ENCODE measurements at regions not wholly inside any gene's neighbourhood (a gene's known extent, or its start where the extent isn't known, plus 50 kb on each side); places are given as distances from the start of the nearest gene placed in this dataset.

DNA sequence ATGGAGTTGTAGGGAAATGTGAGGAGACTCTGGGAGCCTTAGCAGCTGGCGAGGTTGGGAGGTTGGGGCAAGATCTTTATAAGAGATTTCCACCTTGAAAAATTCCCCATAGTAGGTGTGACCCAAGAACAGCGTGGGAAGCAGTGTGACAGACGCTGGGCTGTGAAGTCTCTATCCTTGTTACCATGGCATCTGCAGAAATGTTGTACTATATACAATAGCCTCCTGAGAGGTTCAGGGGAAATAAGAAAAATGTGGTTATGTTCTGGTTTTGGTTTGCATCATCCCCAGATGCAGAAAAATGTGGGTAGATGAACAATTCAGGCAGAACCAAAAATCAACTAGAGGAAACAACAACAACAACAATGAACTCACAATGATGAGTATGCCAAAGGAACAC is 498.6 kb downstream of the SH2D4B start:
- Mint-ChIP-seq H3K27ac (ENCODE audit: unreplicated experiment) (no peak overlapping the region), H3K4me1 (ENCODE audit: unreplicated experiment) (no peaks in the 10 kb centered on the region), H3K4me3 (ENCODE audit: unreplicated experiment) (no peak overlapping the region), H3K27me3 (ENCODE audit: unreplicated experiment) (peaks cover 1% of the 10 kb centered on the region), H3K36me3 (ENCODE audit: low read depth, unreplicated experiment) (no peaks in the 10 kb centered on the region), H3K9me3 (ENCODE audit: unreplicated experiment) (no peaks in the 10 kb centered on the region)
- DNase-seq (ENCODE audit: low spot score) = no peak
- TF ChIP-seq, protein P1, sequence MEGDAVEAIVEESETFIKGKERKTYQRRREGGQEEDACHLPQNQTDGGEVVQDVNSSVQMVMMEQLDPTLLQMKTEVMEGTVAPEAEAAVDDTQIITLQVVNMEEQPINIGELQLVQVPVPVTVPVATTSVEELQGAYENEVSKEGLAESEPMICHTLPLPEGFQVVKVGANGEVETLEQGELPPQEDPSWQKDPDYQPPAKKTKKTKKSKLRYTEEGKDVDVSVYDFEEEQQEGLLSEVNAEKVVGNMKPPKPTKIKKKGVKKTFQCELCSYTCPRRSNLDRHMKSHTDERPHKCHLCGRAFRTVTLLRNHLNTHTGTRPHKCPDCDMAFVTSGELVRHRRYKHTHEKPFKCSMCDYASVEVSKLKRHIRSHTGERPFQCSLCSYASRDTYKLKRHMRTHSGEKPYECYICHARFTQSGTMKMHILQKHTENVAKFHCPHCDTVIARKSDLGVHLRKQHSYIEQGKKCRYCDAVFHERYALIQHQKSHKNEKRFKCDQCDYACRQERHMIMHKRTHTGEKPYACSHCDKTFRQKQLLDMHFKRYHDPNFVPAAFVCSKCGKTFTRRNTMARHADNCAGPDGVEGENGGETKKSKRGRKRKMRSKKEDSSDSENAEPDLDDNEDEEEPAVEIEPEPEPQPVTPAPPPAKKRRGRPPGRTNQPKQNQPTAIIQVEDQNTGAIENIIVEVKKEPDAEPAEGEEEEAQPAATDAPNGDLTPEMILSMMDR (IDR thresholded peaks at IDR 0.05; ENCODE audit: unreplicated experiment) = no peak

DNA sequence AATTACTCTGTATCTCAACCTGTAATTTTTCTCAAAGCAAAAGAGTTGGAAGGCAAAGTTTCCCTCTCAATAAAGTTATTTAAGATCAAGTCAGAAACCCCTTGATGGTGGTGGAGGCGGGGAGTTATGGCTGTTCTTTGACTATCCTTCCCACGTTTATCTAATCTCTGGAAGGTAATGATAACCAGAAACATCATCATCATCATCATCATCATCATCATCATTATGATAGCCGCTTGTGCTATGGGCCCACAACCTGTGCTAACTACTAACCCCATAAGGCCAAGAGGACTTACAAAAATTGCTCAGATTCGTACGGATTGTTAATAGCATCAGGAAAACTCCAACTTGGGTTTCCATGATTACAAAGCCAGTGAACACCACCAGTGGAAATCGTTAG is 502.3 kb downstream of the SH2D4B start:
- H3K4me1 Mint-ChIP-seq (ENCODE audit: unreplicated experiment) = no peaks in the 10 kb centered on the region
- H3K27ac Mint-ChIP-seq (ENCODE audit: unreplicated experiment) = no peak overlapping the region
- TF ChIP-seq, protein P1 (IDR thresholded peaks at IDR 0.05; ENCODE audit: unreplicated experiment) = no peak
- no peaks in the 10 kb centered on the region for H3K9me3 Mint-ChIP-seq (ENCODE audit: unreplicated experiment)
- DNase-seq (ENCODE audit: low spot score) = no peak
- H3K4me3 Mint-ChIP-seq (ENCODE audit: unreplicated experiment) = no peak overlapping the region
- no peaks in the 10 kb centered on the region for H3K36me3 Mint-ChIP-seq (ENCODE audit: low read depth, unreplicated experiment)
- H3K27me3 Mint-ChIP-seq (ENCODE audit: unreplicated experiment) = peaks cover 1% of the 10 kb centered on the region

DNA sequence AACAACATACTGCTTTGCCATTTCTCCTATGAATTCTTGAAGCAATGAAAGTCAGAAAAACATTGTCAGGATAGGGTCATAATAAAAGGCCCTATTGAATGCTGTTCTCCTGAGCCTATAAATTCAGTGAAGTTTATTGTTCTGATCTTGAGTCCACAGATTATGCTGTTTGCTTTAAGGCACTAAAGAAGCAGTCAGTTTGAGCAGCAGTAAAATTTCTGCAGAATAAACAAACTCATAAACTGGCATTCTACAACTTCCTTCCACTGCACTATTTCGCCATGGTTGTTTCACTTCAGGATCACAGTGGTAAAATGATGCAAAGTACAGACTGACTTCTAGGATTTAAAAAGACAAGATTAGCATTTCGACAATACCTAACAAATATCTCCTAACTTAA is 503.2 kb downstream of the SH2D4B start:
- DNase-seq (ENCODE audit: low spot score) = no peak
- TF ChIP-seq, protein P1 (IDR thresholded peaks at IDR 0.05; ENCODE audit: unreplicated experiment) = no peak
- Mint-ChIP-seq H3K9me3 (ENCODE audit: unreplicated experiment) (no peaks in the 10 kb centered on the region), H3K27me3 (ENCODE audit: unreplicated experiment) (no peaks in the 10 kb centered on the region), H3K4me1 (ENCODE audit: unreplicated experiment) (peaks cover 4% of the 10 kb centered on the region), H3K4me3 (ENCODE audit: unreplicated experiment) (no peak overlapping the region), H3K27ac (ENCODE audit: unreplicated experiment) (no peak overlapping the region), H3K36me3 (ENCODE audit: low read depth, unreplicated experiment) (no peaks in the 10 kb centered on the region)

DNA sequence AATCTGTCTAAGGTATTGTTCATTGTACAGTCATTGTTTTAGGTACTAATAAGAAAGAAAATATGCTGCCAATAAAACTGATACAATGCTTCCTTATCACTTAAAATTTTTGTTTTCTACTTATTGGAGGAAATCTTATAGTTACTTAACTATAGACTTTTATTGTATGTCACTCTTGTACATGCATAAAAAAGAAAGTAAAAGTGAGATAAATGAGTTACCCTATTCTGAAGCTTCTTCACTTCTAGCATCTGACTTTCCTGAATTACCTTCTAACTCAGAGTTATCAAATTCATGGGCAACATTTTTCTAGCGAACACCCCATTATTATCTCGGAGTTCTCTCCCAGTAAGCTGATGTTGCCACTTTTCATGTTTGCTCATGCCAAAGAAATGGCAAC is 504.9 kb downstream of the SH2D4B start:
- no peaks in the 10 kb centered on the region for H3K36me3 Mint-ChIP-seq (ENCODE audit: low read depth, unreplicated experiment)
- H3K27me3 Mint-ChIP-seq (ENCODE audit: unreplicated experiment) = no peaks in the 10 kb centered on the region
- no peak overlapping the region for H3K4me3 Mint-ChIP-seq (ENCODE audit: unreplicated experiment)
- H3K27ac Mint-ChIP-seq (ENCODE audit: unreplicated experiment) = no peak overlapping the region
- DNase-seq (ENCODE audit: low spot score) = no peak
- peaks cover 7% of the 10 kb centered on the region for H3K4me1 Mint-ChIP-seq (ENCODE audit: unreplicated experiment)
- TF ChIP-seq, protein P1 (IDR thresholded peaks at IDR 0.05; ENCODE audit: unreplicated experiment) = no peak
- no peaks in the 10 kb centered on the region for H3K9me3 Mint-ChIP-seq (ENCODE audit: unreplicated experiment)

DNA sequence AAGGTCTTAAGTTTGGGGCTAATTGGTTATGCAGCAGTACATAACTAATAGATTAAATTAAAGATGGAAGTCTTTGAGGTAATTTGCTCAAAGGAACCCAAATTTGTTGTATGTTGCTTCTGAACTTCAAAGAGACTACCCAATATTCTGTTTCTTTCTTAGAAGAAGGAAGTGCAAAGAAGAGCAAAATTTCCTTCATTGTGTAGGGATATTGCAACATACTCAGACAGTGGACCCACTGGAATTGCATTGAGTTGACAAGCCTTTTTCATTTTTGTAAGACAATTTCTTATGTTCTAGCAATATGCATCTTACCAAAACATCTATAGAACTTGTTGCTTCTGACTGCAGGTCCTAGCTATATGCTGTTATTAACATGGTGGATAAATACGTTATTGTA is 527.8 kb downstream of the SH2D4B start:
- Mint-ChIP-seq H3K4me1 (ENCODE audit: unreplicated experiment) (no peaks in the 10 kb centered on the region), H3K36me3 (ENCODE audit: low read depth, unreplicated experiment) (no peaks in the 10 kb centered on the region), H3K9me3 (ENCODE audit: unreplicated experiment) (no peaks in the 10 kb centered on the region), H3K27me3 (ENCODE audit: unreplicated experiment) (no peaks in the 10 kb centered on the region), H3K4me3 (ENCODE audit: unreplicated experiment) (no peak overlapping the region), H3K27ac (ENCODE audit: unreplicated experiment) (no peak overlapping the region)
- no peak for DNase-seq (ENCODE audit: low spot score)
- TF ChIP-seq, protein P1 (IDR thresholded peaks at IDR 0.05; ENCODE audit: unreplicated experiment) = no peak
